T-cell (primary cell): ENCODE measurements at regions not wholly inside any gene's neighbourhood (a gene's known extent, or its start where the extent isn't known, plus 50 kb on each side); places are given as distances from the start of the nearest gene placed in this dataset.

Experiments
- ATAC-seq, 4 experiments: fragments of 200-7000 bp in 3 of 4; fragments of 150-1000 bp in 1 of 4; cut with Tn5 transposase; replicated peaks in 1 of 4; 1 replicate in 3 of 4; 2 replicates in 1 of 4; pipeline ENCODE4 v1.10.0; 2021; ENCODE audit warnings: moderate library complexity in 3 of 4, mild to moderate bottlenecking in 2 of 4, moderate number of reproducible peaks in 1 of 4
- CTCF ChIA-PET, 2 donors: fragments of 300-600 bp; sonication (Branson Sonifier 250); formaldehyde crosslinking; loops; one replicate each; lab custom pipeline; 2022; ENCODE audit warnings: antibody characterized with exemption in 2 of 2; lab: Charles Lee
- POLR2A ChIA-PET, 2 donors: fragments of 300-600 bp; sonication (Branson Sonifier 250); formaldehyde crosslinking; loops; one replicate each; lab custom pipeline; 2022; ENCODE audit warnings: antibody characterized with exemption in 2 of 2; lab: Charles Lee
- DNase-seq, 35 experiments: peaks; one replicate each; pipeline versions ENCODE4 v3.0.0 to v3.0.0-alpha.2; 2013 to 2023
- H3K27ac ChIP-seq: one replicate; pipeline ENCODE4 v1.5.1; 2013; ENCODE audit warnings: low read length
- H3K27me3 ChIP-seq, 2 experiments: replicated peaks in 1 of 2; 1 replicate in 1 of 2; 2 replicates in 1 of 2; pipeline versions ENCODE4 v1.6.1 to v1.7.0; 2013; ENCODE audit warnings: low read length in 1 of 2, mixed read lengths in 1 of 2; ENCODE audit not compliant: control insufficient read depth in 2 of 2, insufficient read depth in 2 of 2; ENCODE audit errors: extremely low read depth in 1 of 2
- H3K36me3 ChIP-seq, 2 donors: 1 replicate in 1 of 2; 2 replicates in 1 of 2; pipeline versions ENCODE4 v1.6.1 to v1.7.0; 2013; ENCODE audit warnings: low read length in 1 of 2; ENCODE audit not compliant: control insufficient read depth in 2 of 2, insufficient read depth in 1 of 2; ENCODE audit errors: extremely low read depth in 1 of 2
- H3K4me1 ChIP-seq, 2 experiments: 1 replicate in 1 of 2; 2 replicates in 1 of 2; pipeline versions ENCODE4 v1.6.1 to v1.7.0; 2013; ENCODE audit warnings: low read length in 2 of 2, mixed read lengths in 1 of 2; ENCODE audit not compliant: insufficient read depth in 2 of 2, control insufficient read depth in 1 of 2; ENCODE audit errors: extremely low read depth in 1 of 2
- H3K4me3 ChIP-seq, 2 donors: 1 replicate in 1 of 2; 2 replicates in 1 of 2; pipeline versions ENCODE4 v1.5.1 to v1.7.0; 2013; ENCODE audit warnings: mild to moderate bottlenecking in 2 of 2, low read length in 1 of 2, moderate library complexity in 1 of 2; ENCODE audit not compliant: control insufficient read depth in 1 of 2; ENCODE audit errors: extremely low read depth in 1 of 2
- H3K9me3 ChIP-seq: 2 replicates; pipeline ENCODE4 v1.7.0; 2013
- H3K27ac Mint-ChIP-seq, 2 donors: one replicate each; pipeline ENCODE4 v1.8.0; 2020 to 2021; ENCODE audit warnings: mild to moderate bottlenecking in 2 of 2, mixed read lengths in 2 of 2
- H3K27me3 Mint-ChIP-seq, 2 donors: one replicate each; pipeline ENCODE4 v1.8.0; 2021 to 2022; ENCODE audit warnings: mixed read lengths in 2 of 2
- H3K36me3 Mint-ChIP-seq: one replicate; pipeline ENCODE4 v1.8.0; 2021; ENCODE audit warnings: mixed read lengths
- H3K4me1 Mint-ChIP-seq, 3 donors: one replicate each; pipeline ENCODE4 v1.8.0; 2020 to 2022; ENCODE audit warnings: mixed read lengths in 3 of 3, mild to moderate bottlenecking in 1 of 3
- H3K4me3 Mint-ChIP-seq, 3 donors: one replicate each; pipeline ENCODE4 v1.8.0; 2020 to 2022; ENCODE audit warnings: mild to moderate bottlenecking in 3 of 3, mixed read lengths in 3 of 3, moderate library complexity in 3 of 3
- H3K9me3 Mint-ChIP-seq, 3 donors: one replicate each; pipeline ENCODE4 v1.8.0; 2020 to 2022; ENCODE audit warnings: mixed read lengths in 3 of 3
- WGBS: methylation state at CpG from one replicate; pipeline ENCODE4 v1.1.5; 2013; ENCODE audit warnings: missing lambda C conversion rate; ENCODE audit not compliant: insufficient coverage; 5-methylcytosine and 5-hydroxymethylcytosine counted together

DNA sequence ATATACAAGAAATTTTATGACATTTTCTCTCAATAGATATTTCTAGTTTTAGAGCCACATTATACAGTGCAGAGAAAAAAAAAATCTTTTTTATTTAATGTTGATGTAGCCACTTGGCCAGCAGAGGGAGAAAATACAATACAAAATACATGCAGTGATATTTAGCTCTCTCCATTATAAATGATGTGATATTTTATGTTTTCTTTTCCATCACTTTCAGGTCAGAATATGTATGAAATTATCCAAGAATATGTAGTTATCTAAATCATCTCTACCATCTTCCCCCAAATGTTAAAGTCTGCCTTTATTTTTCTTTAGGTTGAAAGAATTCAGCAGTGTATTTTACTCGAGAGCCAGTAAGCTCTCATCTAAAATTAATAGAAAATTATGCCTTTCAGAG lies 533.6 kb upstream of the FSHR start:
- Histone ChIP-seq H3K4me3 (no peak overlapping the region), H3K27ac (no peak overlapping the region), H3K36me3 (no peaks in the 10 kb centered on the region), H3K9me3 (no peaks in the 10 kb centered on the region), H3K27me3 (no peaks in the 10 kb centered on the region), H3K4me1 (no peaks in the 10 kb centered on the region)
- no peak overlapping the region for H3K27ac Mint-ChIP-seq
- no peak overlapping the region for H3K4me3 Mint-ChIP-seq
- H3K4me1 Mint-ChIP-seq: no peaks in the 10 kb centered on the region
- peaks cover 8 to 10% (median 9%) of the 10 kb centered on the region in 3 donors for H3K9me3 Mint-ChIP-seq
- ChIA-PET CTCF (interaction anchor here in 1 of 2 donors (1.0 kb wide), 1 partner anchor 456 kb away, joined by 4 read pairs; no protein-coding TSS in a partner anchor), POLR2A (no interaction called here)
- ATAC-seq (no peak), DNase-seq (no peak)
- H3K27me3 Mint-ChIP-seq: no peaks in the 10 kb centered on the region
- H3K36me3 Mint-ChIP-seq: no peaks in the 10 kb centered on the region
- no CpG with 5 or more reads among the region's 1 CpG for WGBS

DNA sequence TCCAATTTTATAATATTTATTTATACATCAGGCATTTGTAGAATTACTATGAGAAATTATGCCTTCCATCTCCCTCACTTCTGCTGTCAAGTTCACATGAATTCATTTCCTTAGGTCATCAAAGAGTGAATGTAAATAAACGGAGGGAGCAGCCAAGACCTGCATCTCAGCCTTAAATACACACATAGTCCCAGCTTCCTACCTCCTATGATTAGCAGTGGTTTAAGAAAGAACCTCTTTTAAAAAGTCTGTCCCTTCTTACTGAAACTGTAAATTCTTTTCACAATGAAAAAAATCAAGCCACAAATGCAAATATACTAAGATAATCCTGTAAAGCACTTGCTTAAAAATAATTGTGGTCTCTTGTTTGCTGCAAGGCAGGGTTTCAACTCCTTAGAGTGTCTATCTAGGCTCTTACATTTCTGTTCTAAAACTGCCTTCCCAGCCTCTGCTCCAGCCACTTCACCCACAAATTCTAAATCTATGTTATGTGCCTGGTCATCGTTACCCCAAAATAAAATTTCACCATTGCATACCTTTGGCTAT lies 532.7 kb upstream of the FSHR start:
- no peaks in the 10 kb centered on the region for H3K27me3 Mint-ChIP-seq
- CTCF ChIA-PET: no interaction called here

DNA sequence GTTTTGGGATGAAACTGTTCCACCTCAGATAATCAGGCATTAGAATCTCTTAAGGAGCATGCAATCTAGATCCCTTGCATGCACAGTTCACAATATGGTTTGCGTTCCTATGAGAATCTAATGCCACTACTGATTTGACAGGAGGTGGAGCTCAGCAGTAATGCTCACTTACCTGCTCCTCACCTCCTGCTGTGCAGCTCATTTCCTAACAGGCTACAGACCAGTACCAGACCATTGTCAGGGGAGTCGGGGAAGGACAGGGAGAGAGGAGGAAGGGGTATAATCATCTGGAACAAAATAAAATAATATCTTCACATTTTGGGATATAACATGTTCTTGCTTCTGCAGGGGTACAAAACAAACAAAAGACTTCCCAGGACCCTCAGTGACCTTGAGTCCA lies 532.0 kb upstream of the FSHR start:
- Histone ChIP-seq H3K4me1 (no peaks in the 10 kb centered on the region), H3K36me3 (no peaks in the 10 kb centered on the region), H3K9me3 (no peaks in the 10 kb centered on the region), H3K27me3 (no peaks in the 10 kb centered on the region), H3K27ac (no peak overlapping the region), H3K4me3 (no peak overlapping the region)
- no peak overlapping the region for H3K27ac Mint-ChIP-seq
- ChIA-PET CTCF (no interaction called here), POLR2A (no interaction called here)
- no CpG with 5 or more reads among the region's 2 CpGs for WGBS
- H3K4me1 Mint-ChIP-seq: no peaks in the 10 kb centered on the region
- ATAC-seq (no peak), DNase-seq (no peak)
- H3K9me3 Mint-ChIP-seq: peaks cover 3 to 4% (median 3%) of the 10 kb centered on the region in 3 donors
- no peak overlapping the region for H3K4me3 Mint-ChIP-seq
- no peaks in the 10 kb centered on the region for H3K36me3 Mint-ChIP-seq
- H3K27me3 Mint-ChIP-seq: no peaks in the 10 kb centered on the region

More for the DNA sequence above, 532.7 kb upstream of the FSHR start:
- H3K9me3 ChIP-seq: no peaks in the 10 kb centered on the region
- Mint-ChIP-seq H3K36me3 (no peaks in the 10 kb centered on the region), H3K27ac (no peak overlapping the region), H3K9me3 (peaks cover 3% of the 10 kb centered on the region in 3 donors), H3K4me3 (no peak overlapping the region), H3K4me1 (no peaks in the 10 kb centered on the region)
- H3K4me1 ChIP-seq: no peaks in the 10 kb centered on the region
- no peak overlapping the region for H3K4me3 ChIP-seq
- no peaks in the 10 kb centered on the region for H3K27me3 ChIP-seq
- POLR2A ChIA-PET: no interaction called here
- WGBS: 29% methylated on average over 1 of the region's 2 CpGs
- DNase-seq (no peak), ATAC-seq (no peak)
- H3K27ac ChIP-seq: no peak overlapping the region
- no peaks in the 10 kb centered on the region for H3K36me3 ChIP-seq

DNA sequence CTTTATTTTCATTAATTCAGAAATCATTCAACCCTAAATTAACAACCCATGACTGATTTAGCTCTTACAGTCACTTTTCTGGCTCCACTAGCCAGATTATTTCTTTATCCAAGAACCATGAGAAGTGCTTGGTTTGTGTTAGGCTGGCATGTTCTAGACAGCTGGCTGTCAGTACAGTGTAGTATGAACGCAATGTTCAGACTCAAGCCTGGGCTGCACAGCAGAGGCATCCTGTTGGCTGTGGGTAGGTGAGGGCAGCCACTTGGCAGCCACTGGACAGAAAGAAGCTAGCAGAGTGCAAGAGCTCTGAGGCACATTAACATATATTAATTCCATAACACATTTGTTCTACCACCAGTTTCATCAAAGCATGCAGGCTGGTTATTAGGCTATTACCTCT lies 522.9 kb upstream of the FSHR start:
- WGBS: 86% methylated on average over 1 of the region's 1 CpG
- ATAC-seq (no peak), DNase-seq (no peak)
- ChIA-PET CTCF (interaction anchor here in 1 of 2 donors (0.6 kb wide), 1 partner anchor 37 kb away, joined by 4 read pairs; no protein-coding TSS in a partner anchor), POLR2A (no interaction called here)
- H3K4me3 Mint-ChIP-seq: no peak overlapping the region
- no peak overlapping the region for H3K27ac Mint-ChIP-seq
- Histone ChIP-seq H3K9me3 (no peaks in the 10 kb centered on the region), H3K27me3 (no peaks in the 10 kb centered on the region), H3K4me3 (no peak overlapping the region), H3K27ac (no peak overlapping the region), H3K4me1 (no peaks in the 10 kb centered on the region), H3K36me3 (no peaks in the 10 kb centered on the region)
- H3K27me3 Mint-ChIP-seq: no peaks in the 10 kb centered on the region
- no peaks in the 10 kb centered on the region for H3K36me3 Mint-ChIP-seq
- H3K4me1 Mint-ChIP-seq: no peaks in the 10 kb centered on the region
- H3K9me3 Mint-ChIP-seq: peaks cover 0 to 12% (median 11%) of the 10 kb centered on the region in 3 donors

DNA sequence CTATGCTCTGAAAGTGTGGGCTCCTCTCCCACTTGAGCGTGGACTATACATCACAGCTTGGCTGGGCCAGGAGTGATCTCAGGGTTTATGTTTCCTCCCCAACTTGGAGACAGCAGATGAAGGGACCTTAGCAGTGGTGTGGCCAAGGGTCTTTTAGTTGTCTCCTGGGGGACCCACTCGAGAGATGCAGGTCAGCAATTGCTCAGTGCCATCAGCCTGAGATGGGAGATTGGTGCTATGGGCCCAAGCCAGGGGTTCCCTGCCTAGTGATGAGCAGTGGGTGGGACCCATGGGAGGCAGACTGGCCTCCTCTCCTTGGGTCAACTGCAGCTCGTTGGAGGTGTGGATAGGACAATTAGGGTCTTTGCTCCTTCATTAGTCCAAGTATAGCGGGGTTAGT lies 510.5 kb upstream of the FSHR start:
- Histone ChIP-seq H3K36me3 (no peaks in the 10 kb centered on the region), H3K27me3 (no peaks in the 10 kb centered on the region), H3K4me3 (no peak overlapping the region), H3K9me3 (no peaks in the 10 kb centered on the region), H3K27ac (no peak overlapping the region), H3K4me1 (no peaks in the 10 kb centered on the region)
- Mint-ChIP-seq H3K9me3 (peaks cover 8 to 10% (median 9%) of the 10 kb centered on the region in 3 donors), H3K27ac (no peak overlapping the region), H3K4me1 (no peaks in the 10 kb centered on the region), H3K4me3 (no peak overlapping the region), H3K36me3 (no peaks in the 10 kb centered on the region), H3K27me3 (no peaks in the 10 kb centered on the region)
- POLR2A ChIA-PET: no interaction called here
- CTCF ChIA-PET: no interaction called here
- 64% methylated on average over 2 of the region's 4 CpGs for WGBS
- DNase-seq: no peak
- ATAC-seq: no peak

DNA sequence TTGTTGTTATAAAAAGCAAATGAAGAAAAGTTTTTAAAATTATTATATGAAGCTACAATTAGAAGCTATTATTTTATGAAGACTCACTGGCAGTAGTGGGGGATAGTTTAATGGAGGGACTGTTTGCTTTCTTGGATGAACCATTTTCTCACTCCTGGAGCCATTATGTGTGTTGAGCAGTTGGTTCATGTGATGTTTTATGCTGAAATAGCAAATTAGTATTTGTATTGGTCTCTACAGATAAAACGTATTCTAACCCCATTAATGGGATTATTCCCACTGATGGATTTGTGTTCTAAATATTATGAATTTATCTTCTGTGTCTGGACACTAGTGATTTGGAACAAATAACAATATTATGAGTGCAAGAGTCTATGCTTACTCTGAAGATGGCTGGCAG lies 507.5 kb upstream of the FSHR start:
- Histone ChIP-seq H3K36me3 (no peaks in the 10 kb centered on the region), H3K9me3 (no peaks in the 10 kb centered on the region), H3K4me1 (no peaks in the 10 kb centered on the region), H3K27ac (no peak overlapping the region), H3K4me3 (no peak overlapping the region), H3K27me3 (no peaks in the 10 kb centered on the region)
- WGBS: no CpG with 5 or more reads among the region's 1 CpG
- ChIA-PET CTCF (no interaction called here), POLR2A (no interaction called here)
- Mint-ChIP-seq H3K27ac (no peak overlapping the region), H3K9me3 (peaks cover 6 to 18% (median 10%) of the 10 kb centered on the region in 3 donors), H3K27me3 (no peaks in the 10 kb centered on the region), H3K4me1 (no peaks in the 10 kb centered on the region), H3K4me3 (no peak overlapping the region), H3K36me3 (no peaks in the 10 kb centered on the region)
- DNase-seq (no peak), ATAC-seq (no peak)

DNA sequence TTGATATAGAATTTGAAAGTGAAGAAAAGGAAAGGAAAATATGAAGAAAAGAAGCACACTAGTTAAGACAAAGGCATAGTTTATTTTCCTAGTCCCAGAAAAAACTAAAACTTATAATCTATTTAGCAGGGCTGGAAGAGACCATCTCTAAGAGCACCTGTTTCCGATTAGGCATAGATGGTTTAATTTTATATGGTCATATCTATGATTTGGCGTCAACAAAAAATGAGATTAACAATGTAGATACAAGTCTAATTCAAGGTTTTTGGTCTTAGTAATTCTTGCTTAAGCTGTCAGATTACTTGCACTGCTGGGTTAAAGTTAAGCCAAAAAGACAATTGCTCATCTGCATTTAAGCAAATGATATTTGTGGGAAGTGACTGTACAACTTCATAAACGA lies 502.5 kb upstream of the FSHR start:
- Mint-ChIP-seq H3K27ac (no peak overlapping the region), H3K9me3 (peaks cover 3 to 21% (median 5%) of the 10 kb centered on the region in 3 donors), H3K4me1 (no peaks in the 10 kb centered on the region), H3K36me3 (no peaks in the 10 kb centered on the region), H3K27me3 (no peaks in the 10 kb centered on the region), H3K4me3 (no peak overlapping the region)
- ATAC-seq: no peak
- 80% methylated on average over 2 of the region's 3 CpGs for WGBS
- Histone ChIP-seq H3K4me3 (no peak overlapping the region), H3K36me3 (no peaks in the 10 kb centered on the region), H3K27me3 (no peaks in the 10 kb centered on the region), H3K9me3 (no peaks in the 10 kb centered on the region), H3K4me1 (no peaks in the 10 kb centered on the region), H3K27ac (no peak overlapping the region)
- POLR2A ChIA-PET: no interaction called here
- CTCF ChIA-PET: no interaction called here
- no peak for DNase-seq
